ENCODE measurements at regions not wholly inside any gene's neighbourhood (a gene's known extent, or its start where the extent isn't known, plus 50 kb on each side); places are given as distances from the start of the nearest gene placed in this dataset.
A peak's percentile ranks its signal among the peaks of the same experiment; 100 is the strongest.
"Not testable (repeated sequence)": the region's sequence is repeated elsewhere in the genome, so short reads cannot be mapped to it uniquely, and the experiment has no call there.

DNA sequence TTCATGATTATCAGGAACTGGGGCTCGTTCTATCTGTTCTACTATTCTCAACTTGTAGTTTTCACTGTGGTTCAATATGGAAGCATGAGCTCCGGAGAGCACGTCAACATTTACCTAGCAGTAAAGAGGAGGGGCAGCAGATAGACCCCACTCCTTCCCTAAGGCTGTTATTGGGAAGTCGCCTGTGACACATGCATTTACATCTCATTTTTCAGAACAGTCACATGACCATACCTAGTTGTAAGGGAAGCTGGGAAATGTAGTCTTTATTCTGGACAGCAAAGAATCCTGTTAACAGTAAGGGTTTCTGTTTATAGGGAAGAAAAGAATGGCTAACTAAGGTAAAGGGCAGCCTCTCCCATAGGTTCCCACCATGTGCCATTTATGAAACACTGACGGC is 158.3 kb downstream of the ZFP64 start:
- DNase-seq, result no peak
- Mint-ChIP-seq H3K27me3 (no peaks in the 10 kb centered on the region), H3K4me1 (peaks cover 24% of the 10 kb centered on the region), H3K9me3 (no peaks in the 10 kb centered on the region), H3K4me3 (no peak overlapping the region), H3K27ac (peak overlapping the region in 1 of 2 donors; percentile 13)
- ATAC-seq, result no peak

DNA sequence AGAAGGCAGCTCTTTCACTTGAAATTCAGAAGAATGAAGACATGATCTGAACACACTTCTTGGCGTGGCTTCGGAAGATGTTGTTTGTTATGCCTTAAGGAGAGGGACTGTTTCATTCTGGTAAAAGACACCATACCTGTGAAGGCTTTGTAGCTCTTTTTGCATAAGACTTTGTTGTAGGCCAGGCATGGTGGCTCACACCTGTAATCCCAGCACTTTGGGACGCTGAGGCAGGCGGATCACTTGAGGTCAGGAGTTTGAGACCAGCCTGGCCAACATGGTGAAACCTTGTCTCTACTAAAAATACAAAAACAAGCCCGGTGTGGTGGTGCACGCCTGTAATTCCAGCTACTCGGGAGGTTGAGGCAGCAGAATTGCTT is 159.3 kb downstream of the ZFP64 start:
- peak overlapping the region; percentile 44 to 74 for H3K27ac Mint-ChIP-seq
- peak; percentile 16 for ATAC-seq
- peaks cover 24% of the 10 kb centered on the region for H3K4me1 Mint-ChIP-seq
- not testable (repeated sequence) for H3K9me3 Mint-ChIP-seq, H3K27me3 Mint-ChIP-seq, DNase-seq
- peak overlapping the region in 1 of 2 donors; percentile 55 for H3K4me3 Mint-ChIP-seq

DNA sequence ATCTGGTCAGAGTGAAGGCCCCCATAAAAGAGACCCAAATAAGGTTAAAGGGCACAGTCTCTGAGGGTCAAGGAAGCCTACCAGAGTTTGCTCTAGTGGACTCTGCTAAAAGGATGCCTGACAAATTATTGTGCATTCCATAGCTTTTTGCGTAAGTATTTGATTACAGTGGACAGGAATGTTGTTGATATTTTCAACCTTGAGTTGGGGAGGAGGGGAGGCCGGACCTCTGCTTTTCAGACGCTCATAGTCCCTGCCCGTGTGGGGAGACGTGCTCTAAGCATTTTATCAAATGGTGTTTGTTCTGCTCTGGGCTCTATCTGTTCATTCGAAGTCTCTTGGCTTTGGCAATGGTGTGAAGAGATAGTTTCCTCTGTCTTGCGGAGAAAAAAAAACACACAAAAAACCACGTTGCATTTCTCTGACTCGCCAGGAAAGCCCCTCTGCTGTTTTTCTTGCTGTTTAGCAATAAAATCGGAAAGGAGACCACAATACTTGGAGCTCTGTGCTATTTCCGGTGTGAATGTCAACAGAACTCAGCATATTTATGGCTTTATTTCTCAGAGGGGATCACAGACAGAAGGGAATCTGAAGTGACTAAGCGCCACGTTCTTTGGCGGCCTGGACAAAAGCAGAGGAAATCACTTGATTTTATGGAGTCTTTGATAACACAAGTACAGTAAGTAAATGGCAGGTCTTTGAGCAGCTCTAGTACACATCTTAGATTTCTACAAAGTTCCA is 159.8 kb downstream of the ZFP64 start:
- Mint-ChIP-seq H3K4me1 (peaks cover 24% of the 10 kb centered on the region), H3K27me3 (no peaks in the 10 kb centered on the region), H3K27ac (peak overlapping the region; percentile 44 to 74), H3K4me3 (peak overlapping the region; percentile 55 to 65), H3K9me3 (no peaks in the 10 kb centered on the region)
- DNase-seq (peak; percentile 37 to 68), ATAC-seq (peak; percentile 95)

DNA sequence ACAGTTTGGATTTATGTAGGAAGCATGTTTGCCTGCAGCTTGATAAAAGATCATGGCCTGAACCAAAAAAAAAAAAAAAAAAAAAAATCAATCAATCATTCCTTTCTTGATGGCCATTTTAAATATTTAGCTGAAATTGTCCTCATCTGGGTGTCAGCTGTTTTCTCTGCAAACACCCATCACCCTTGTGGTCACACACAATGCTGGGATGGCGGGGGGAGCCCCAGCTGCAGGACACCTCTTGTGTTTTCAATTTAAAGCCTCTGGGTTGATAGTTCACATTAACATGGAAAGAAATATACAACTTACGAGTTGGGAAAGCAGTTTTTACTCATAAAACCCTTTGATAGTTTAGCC is 160.4 kb downstream of the ZFP64 start:
- Mint-ChIP-seq H3K9me3 (no peaks in the 10 kb centered on the region), H3K27me3 (no peaks in the 10 kb centered on the region), H3K4me3 (peak overlapping the region in 1 of 2 donors; percentile 65), H3K4me1 (peaks cover 24% of the 10 kb centered on the region), H3K27ac (peak overlapping the region; percentile 44 to 74)
- DNase-seq (peak in 1 of 2 donors; percentile 15), ATAC-seq (peak; percentile 39)

DNA sequence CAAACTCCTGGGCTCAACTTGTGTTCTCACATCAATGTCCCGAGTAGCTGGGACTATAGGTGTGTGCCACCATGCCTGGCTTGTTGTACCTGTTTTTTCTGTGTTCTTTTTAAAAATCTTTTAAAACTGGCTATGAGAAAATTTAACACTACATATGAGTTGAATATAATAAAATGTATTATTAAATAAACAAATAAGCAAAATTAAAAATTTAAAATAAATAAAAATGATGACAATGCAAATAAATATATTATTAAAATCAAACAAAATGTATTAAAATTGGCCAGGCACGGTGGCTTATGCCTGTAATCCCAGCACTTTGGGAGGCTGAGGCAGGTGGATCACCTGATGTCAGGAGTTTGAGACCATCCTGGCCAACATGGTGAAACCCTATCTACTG is 162.4 kb downstream of the ZFP64 start:
- not testable (repeated sequence) for DNase-seq, H3K27me3 Mint-ChIP-seq, H3K27ac Mint-ChIP-seq, H3K9me3 Mint-ChIP-seq, H3K4me3 Mint-ChIP-seq, ATAC-seq
- H3K4me1 Mint-ChIP-seq, result peaks cover 24% of the 10 kb centered on the region

DNA sequence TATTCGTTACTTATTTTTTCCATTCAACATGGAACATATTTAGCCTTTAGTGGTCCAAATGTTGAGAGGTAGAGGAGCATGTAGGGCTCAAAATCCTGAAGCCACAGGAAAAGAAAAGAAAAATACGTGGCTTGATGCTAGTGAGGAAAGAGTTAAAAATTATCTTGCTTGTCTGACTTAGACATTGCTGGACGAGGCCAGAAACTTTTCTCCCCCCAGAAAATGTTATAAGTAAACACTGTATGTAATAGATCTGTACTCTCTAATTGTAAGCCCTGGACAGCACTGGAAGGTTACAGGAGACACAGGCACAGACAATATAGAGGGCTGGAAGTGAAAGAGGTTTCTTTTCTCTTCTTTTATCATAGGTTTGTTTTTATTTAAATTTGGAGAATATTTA is 165.6 kb downstream of the ZFP64 start:
- no peak overlapping the region for H3K4me3 Mint-ChIP-seq
- ATAC-seq (no peak), DNase-seq (no peak)

DNA sequence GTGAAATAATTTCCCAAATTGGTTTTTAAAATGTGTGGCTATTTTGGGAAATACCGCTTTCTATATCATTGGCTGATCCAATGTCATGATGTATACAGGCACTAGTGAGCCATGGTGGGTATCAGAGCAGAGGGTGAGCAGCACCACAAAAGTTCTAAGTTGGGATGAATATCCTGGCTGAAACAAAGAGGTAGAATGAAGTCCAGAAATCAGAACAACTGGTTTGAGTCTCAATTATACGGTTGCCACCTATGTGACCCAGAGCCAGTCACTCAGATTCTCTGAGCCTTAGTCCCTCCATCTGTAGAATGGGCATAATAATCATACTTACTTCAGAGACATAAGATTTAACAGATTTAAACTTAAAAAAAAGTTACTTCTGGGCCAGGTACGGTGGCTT is 172.3 kb downstream of the ZFP64 start:
- Mint-ChIP-seq H3K9me3 (no peaks in the 10 kb centered on the region), H3K27me3 (no peaks in the 10 kb centered on the region), H3K4me1 (no peaks in the 10 kb centered on the region), H3K27ac (no peak overlapping the region), H3K4me3 (no peak overlapping the region)
- no peak for ATAC-seq
- no peak for DNase-seq

More for the DNA sequence above, 165.6 kb downstream of the ZFP64 start:
- no peak overlapping the region for H3K27ac Mint-ChIP-seq
- no peaks in the 10 kb centered on the region for H3K27me3 Mint-ChIP-seq
- H3K4me1 Mint-ChIP-seq, result peaks cover 7% of the 10 kb centered on the region
- H3K9me3 Mint-ChIP-seq, result no peaks in the 10 kb centered on the region

DNA sequence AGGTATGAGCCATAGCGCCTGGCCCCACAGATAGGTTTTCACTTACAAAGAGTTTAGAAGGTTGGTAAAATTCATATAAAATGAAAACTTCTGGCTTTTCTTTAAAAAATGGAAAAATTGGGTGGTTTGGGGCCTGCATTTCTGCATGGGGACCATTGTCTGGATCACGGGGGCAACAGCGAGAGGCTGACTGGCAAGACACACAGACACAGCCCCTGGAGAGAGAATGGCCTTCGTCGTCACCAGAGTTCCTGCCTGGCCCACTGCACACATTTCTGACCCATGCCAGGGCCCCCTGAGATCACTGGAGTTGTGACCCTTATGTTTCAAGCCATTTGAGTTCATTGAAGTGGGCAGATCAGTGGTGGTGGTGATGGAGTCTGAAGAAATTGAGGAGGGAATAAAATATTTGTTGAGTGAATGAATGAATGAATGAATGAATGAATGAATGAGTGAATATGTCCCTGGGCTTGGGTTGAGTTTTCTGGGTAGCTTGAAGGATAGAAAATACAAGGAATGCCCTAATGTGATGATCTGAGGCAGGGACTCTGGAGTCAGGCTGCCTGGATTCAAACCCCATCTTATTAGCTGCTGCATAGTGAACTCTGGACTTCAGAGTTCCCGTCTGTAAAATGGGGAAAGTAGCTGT is 173.8 kb downstream of the ZFP64 start:
- H3K27me3 Mint-ChIP-seq, result no peaks in the 10 kb centered on the region
- DNase-seq (no peak), ATAC-seq (no peak)
- H3K9me3 Mint-ChIP-seq, result peaks cover 0 to 4% of the 10 kb centered on the region in 2 donors
- no peaks in the 10 kb centered on the region for H3K4me1 Mint-ChIP-seq
- no peak overlapping the region for H3K4me3 Mint-ChIP-seq
- peak overlapping the region; percentile 52 to 67 for H3K27ac Mint-ChIP-seq

DNA sequence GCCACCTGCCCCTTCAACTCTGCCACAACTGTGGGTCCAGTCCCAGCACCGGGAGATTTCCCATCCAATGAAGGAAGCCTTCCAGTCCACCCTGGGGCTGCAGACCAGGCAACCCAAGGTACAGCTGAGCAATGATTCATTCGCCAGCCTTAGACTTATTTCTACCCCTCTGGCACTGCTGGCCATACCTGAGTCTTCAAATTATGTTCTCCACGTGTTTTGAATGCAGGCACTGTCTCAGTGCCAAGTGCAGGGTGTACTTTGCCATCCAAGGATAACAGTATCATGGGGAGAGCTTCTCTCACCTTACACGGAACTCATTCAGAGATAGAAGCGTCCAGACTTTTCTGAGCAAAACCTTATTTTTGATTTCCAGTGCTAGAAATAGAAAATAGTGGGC is 175.6 kb downstream of the ZFP64 start:
- H3K27ac Mint-ChIP-seq, result no peak overlapping the region
- DNase-seq (no peak), ATAC-seq (no peak)
- no peak overlapping the region for H3K4me3 Mint-ChIP-seq
- no peaks in the 10 kb centered on the region for H3K27me3 Mint-ChIP-seq
- no peaks in the 10 kb centered on the region for H3K4me1 Mint-ChIP-seq
- H3K9me3 Mint-ChIP-seq, result peaks cover 5 to 6% of the 10 kb centered on the region in 2 donors

DNA sequence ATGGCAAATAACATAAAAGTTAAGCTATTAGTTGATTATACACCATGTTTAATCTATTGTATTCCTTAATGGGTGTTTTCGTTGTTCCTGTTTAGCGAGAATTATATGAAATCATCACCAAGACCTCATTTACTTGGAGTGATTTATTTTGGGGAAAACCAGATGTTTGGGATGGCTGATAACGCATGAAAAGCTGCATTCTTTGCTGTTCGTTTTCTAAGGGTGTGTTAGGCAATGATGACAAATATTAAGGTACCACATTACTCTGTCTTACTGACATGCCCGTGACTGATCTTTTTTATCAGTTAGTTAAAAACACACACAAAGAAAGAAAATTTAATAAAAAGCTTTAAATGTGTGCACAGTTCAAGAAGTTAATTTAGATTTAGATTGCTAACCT is 176.4 kb downstream of the ZFP64 start:
- Mint-ChIP-seq H3K27me3 (no peaks in the 10 kb centered on the region), H3K4me3 (no peak overlapping the region), H3K27ac (no peak overlapping the region), H3K4me1 (no peaks in the 10 kb centered on the region), H3K9me3 (peaks cover 13 to 14% of the 10 kb centered on the region in 2 donors)
- DNase-seq, result no peak
- no peak for ATAC-seq

DNA sequence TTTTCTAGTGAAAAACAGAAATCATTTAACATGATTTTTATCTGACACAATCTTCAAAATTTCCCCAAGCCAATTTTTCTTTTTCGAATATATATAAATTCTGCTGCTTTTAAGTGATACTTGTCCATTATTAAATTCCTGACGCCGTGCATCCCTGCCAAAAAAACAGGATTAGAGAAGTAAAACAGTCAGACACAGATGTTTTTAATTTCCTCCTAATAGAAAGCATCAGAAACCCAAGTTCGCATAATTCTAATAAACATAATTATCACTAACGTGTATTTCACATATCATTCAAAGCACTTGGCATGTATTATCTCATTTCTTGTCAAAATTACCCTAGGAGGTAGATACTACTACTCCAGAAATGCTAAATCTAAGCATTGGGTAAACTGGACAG is 179.5 kb downstream of the ZFP64 start:
- Mint-ChIP-seq H3K27ac (no peak overlapping the region), H3K4me3 (no peak overlapping the region), H3K27me3 (no peaks in the 10 kb centered on the region), H3K9me3 (peaks cover 14 to 16% of the 10 kb centered on the region in 2 donors), H3K4me1 (no peaks in the 10 kb centered on the region)
- ATAC-seq, result no peak
- DNase-seq, result no peak

DNA sequence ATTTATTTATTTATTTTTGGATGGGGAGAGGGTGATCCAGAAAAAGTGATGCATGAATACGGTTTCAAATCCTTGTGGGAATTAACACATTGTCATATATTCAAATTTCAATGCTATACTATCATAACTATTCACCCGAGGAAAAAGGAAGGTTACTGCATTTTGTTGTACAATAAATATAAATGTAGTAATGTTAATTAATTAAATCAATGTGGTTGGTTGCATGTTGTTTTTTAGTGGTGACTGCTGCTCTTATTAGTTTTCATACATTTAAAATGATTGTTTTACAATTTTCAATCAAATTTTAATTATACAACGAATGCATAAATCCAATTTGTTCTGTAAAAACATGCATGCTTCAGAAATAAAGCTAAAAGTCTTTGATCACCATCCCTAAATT is 180.5 kb downstream of the ZFP64 start:
- Mint-ChIP-seq H3K9me3 (peaks cover 14 to 16% of the 10 kb centered on the region in 2 donors), H3K4me3 (no peak overlapping the region), H3K27me3 (peaks cover 4% of the 10 kb centered on the region), H3K4me1 (no peaks in the 10 kb centered on the region), H3K27ac (no peak overlapping the region)
- no peak for ATAC-seq
- DNase-seq, result no peak

DNA sequence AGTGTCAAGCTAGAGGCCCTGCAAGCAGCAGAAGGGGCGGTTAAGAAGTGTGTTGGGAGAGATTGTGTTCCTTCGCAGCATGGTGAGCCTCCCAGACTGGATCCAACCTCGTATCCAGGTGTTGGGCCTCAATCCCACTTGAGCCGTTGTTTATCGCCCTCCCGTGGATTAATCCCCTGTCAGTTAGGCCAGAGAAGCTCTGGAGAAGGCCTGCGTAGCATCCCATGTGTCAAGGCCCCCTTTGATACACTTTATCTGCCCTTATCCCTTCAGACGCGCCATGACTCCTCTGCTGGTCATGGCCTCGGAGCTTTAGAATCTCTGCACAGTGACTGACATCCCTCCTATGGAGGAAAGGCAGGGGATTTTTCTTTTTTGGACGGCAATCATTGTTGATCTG is 181.0 kb downstream of the ZFP64 start:
- H3K4me3 Mint-ChIP-seq, result no peak overlapping the region
- H3K9me3 Mint-ChIP-seq, result peaks cover 14 to 16% of the 10 kb centered on the region in 2 donors
- peaks cover 7% of the 10 kb centered on the region for H3K27me3 Mint-ChIP-seq
- no peak for ATAC-seq
- H3K4me1 Mint-ChIP-seq, result no peaks in the 10 kb centered on the region
- H3K27ac Mint-ChIP-seq, result no peak overlapping the region
- no peak for DNase-seq

DNA sequence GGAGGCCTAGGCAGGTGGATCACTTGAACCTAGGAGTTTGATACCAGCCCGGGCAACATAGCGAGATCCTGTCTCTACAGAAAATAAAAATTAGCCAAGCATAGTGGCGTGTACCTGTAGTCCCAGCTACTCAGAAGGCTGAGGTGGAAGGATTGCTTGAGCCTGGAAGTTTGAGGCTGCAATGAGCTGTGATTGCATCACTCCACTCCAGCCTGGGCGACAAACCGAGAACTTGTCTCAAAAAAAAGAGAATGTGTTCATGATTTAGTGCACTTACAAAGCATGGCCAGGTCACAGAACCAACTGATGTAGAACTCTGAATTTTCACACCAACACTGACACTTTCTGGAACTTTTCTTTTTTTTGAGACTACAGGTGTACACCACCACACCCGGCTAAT is 182.7 kb downstream of the ZFP64 start:
- Mint-ChIP-seq H3K27ac (no peak overlapping the region), H3K9me3 (peaks cover 14 to 16% of the 10 kb centered on the region in 2 donors), H3K27me3 (peaks cover 15% of the 10 kb centered on the region), H3K4me1 (no peaks in the 10 kb centered on the region), H3K4me3 (no peak overlapping the region)
- DNase-seq (no peak), ATAC-seq (no peak)

DNA sequence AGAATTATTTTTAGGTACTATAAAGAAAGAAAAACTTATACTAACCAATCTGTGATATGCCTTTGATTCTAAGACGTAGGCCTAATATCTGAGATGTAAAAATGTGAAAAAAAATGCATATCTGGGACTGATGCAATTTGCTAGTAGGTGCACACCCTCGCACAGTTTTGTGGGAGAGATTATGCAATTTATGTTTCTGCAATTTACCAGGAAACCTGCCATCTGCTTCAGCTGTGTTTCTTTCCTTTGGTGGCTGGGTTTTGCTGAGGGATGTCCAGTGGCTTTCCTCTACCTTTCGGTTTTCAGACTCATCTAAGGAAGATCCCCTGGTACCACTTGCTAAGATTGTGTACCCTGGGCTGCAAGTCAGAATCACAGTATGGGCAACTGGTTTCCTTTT is 186.9 kb downstream of the ZFP64 start:
- Mint-ChIP-seq H3K4me1 (no peaks in the 10 kb centered on the region), H3K9me3 (no peaks in the 10 kb centered on the region), H3K4me3 (no peak overlapping the region), H3K27ac (no peak overlapping the region), H3K27me3 (peaks cover 28% of the 10 kb centered on the region)
- no peak for ATAC-seq
- DNase-seq, result no peak

DNA sequence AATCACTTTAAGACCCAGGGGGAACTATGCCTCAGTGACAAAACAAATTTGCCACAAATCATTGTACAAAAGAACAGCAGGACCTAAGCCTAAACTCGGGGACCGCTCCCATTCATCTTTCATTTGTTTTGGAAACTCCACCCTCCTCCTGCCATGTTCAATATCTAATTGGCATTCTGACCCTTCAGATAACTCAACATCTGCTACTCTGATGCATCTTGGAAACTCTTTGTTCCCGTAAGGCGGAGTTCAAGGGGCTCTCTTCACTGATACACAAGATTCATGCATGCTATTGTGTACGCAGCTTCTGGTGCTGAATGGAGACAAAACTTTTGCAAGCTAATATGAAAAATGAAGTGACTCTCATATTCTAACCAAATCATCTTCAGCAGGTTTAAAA is 187.6 kb downstream of the ZFP64 start:
- Mint-ChIP-seq H3K9me3 (no peaks in the 10 kb centered on the region), H3K4me1 (no peaks in the 10 kb centered on the region), H3K27ac (no peak overlapping the region), H3K4me3 (no peak overlapping the region), H3K27me3 (peaks cover 28% of the 10 kb centered on the region)
- no peak for ATAC-seq
- DNase-seq, result no peak

Measured in stimulated activated naive CD8-positive, alpha-beta T cell treated with anti-CD3 and anti-CD28 coated beads, Interleukin-15, amount 100 ng/mL, for 72 hours (primary cell).